ENCODE measurements at regions not wholly inside any gene's neighbourhood (a gene's known extent, or its start where the extent isn't known, plus 50 kb on each side); places are given as distances from the start of the nearest gene placed in this dataset.

- no peaks in the 10 kb centered on the region for H3K36me3 ChIP-seq (ENCODE audit: insufficient read depth, low read length)
- H3K9me3 ChIP-seq (ENCODE audit: low read length) = no peaks in the 10 kb centered on the region
- H3K4me2 ChIP-seq (ENCODE audit: low read length) = no peak overlapping the region
- ChIA-PET CTCF (ENCODE audit: unreplicated experiment) (no interaction called here), POLR2A (no interaction called here)
- TF ChIP-seq CTCF (conservative IDR thresholded peaks at IDR 0.05; ENCODE audit: low read length) (no peak), EZH2phosphoT487 (IDR thresholded peaks at IDR 0.05; ENCODE audit: borderline replicate concordance, low read depth, low read length) (no peak)
- no peak overlapping the region for H3K4me3 ChIP-seq (ENCODE audit: low read depth, low read length, poor library complexity, severe bottlenecking)
- DNase-seq (ENCODE audit: low spot score) = no peak
- H3K79me2 ChIP-seq (ENCODE audit: insufficient read depth, low read depth, low read length) = no peaks in the 10 kb centered on the region
- no peak overlapping the region for H2AFZ ChIP-seq (ENCODE audit: low read length)
- H4K20me1 ChIP-seq (ENCODE audit: insufficient read depth, low read length) = no peaks in the 10 kb centered on the region
- BruUV-seq (replicated peaks) = no TSS peak
- no peak overlapping the region for H3K27ac ChIP-seq (ENCODE audit: low read depth, low read length, poor library complexity, severe bottlenecking)
- intact Hi-C loops (cut with micrococcal nuclease; ENCODE audit: unreplicated experiment) = no loop called here
- no peaks in the 10 kb centered on the region for H3K4me1 ChIP-seq (ENCODE audit: insufficient read depth, low read length, poor library complexity, severe bottlenecking)
- H3K9me2 ChIP-seq (ENCODE audit: insufficient read depth, low read length) = no peaks in the 10 kb centered on the region
These were observed 80.3 kb downstream of the NKX2-1 start for GRCh38 chr14:36439766-36440165.

GRCh38 chr14:36438883-36439282 lies 81.1 kb downstream of the NKX2-1 start:
- Histone ChIP-seq H3K9me3 (ENCODE audit: low read length) (no peaks in the 10 kb centered on the region), H3K4me2 (ENCODE audit: low read length) (no peak overlapping the region), H3K4me3 (ENCODE audit: low read depth, low read length, poor library complexity, severe bottlenecking) (no peak overlapping the region), H3K9me2 (ENCODE audit: insufficient read depth, low read length) (no peaks in the 10 kb centered on the region), H3K79me2 (ENCODE audit: insufficient read depth, low read depth, low read length) (no peaks in the 10 kb centered on the region), H3K4me1 (ENCODE audit: insufficient read depth, low read length, poor library complexity, severe bottlenecking) (no peaks in the 10 kb centered on the region), H3K36me3 (ENCODE audit: insufficient read depth, low read length) (no peaks in the 10 kb centered on the region), H4K20me1 (ENCODE audit: insufficient read depth, low read length) (no peaks in the 10 kb centered on the region), H3K27ac (ENCODE audit: low read depth, low read length, poor library complexity, severe bottlenecking) (no peak overlapping the region), H2AFZ (ENCODE audit: low read length) (no peak overlapping the region)
- intact Hi-C loops (cut with micrococcal nuclease; ENCODE audit: unreplicated experiment) = no loop called here
- DNase-seq (ENCODE audit: low spot score) = no peak
- POLR2A ChIA-PET = interaction anchor here (0.9 to 1.0 kb wide), 2 partner anchors 12 to 17 kb away, joined by 3 read pairs; no protein-coding TSS in a partner anchor
- CTCF ChIA-PET (ENCODE audit: unreplicated experiment) = no interaction called here
- TF ChIP-seq EZH2phosphoT487 (IDR thresholded peaks at IDR 0.05; ENCODE audit: borderline replicate concordance, low read depth, low read length) = no peak
- BruUV-seq (replicated peaks) = no TSS peak

- Histone ChIP-seq H3K4me3 (ENCODE audit: low read depth, low read length, poor library complexity, severe bottlenecking) (no peak overlapping the region), H2AFZ (ENCODE audit: low read length) (no peak overlapping the region), H4K20me1 (ENCODE audit: insufficient read depth, low read length) (no peaks in the 10 kb centered on the region), H3K79me2 (ENCODE audit: insufficient read depth, low read depth, low read length) (no peaks in the 10 kb centered on the region), H3K36me3 (ENCODE audit: insufficient read depth, low read length) (no peaks in the 10 kb centered on the region), H3K4me1 (ENCODE audit: insufficient read depth, low read length, poor library complexity, severe bottlenecking) (no peaks in the 10 kb centered on the region), H3K4me2 (ENCODE audit: low read length) (no peak overlapping the region), H3K9me3 (ENCODE audit: low read length) (no peaks in the 10 kb centered on the region), H3K27ac (ENCODE audit: low read depth, low read length, poor library complexity, severe bottlenecking) (no peak overlapping the region), H3K9me2 (ENCODE audit: insufficient read depth, low read length) (no peaks in the 10 kb centered on the region)
- BruUV-seq (replicated peaks) = no TSS peak
- ChIA-PET POLR2A (no interaction called here), CTCF (ENCODE audit: unreplicated experiment) (no interaction called here)
- intact Hi-C loops (cut with micrococcal nuclease; ENCODE audit: unreplicated experiment) = no loop called here
- TF ChIP-seq CTCF (conservative IDR thresholded peaks at IDR 0.05; ENCODE audit: low read length) = no peak
- TF ChIP-seq EZH2phosphoT487 (IDR thresholded peaks at IDR 0.05; ENCODE audit: borderline replicate concordance, low read depth, low read length) = no peak
- DNase-seq (ENCODE audit: low spot score) = no peak
These were observed 89.4 kb downstream of the NKX2-1 start for GRCh38 chr14:36430662-36431084.
